Aorta (tissue), 5 donors: ENCODE measurements at regions not wholly inside any gene's neighbourhood (a gene's known extent, or its start where the extent isn't known, plus 50 kb on each side); places are given as distances from the start of the nearest gene placed in this dataset.

Source experiments
- ATAC-seq: fragments of 200-7000 bp; cut with Tn5 transposase; one replicate; pipeline ENCODE4 v1.9.1; 2022; ENCODE audit warnings: moderate library complexity; ENCODE audit not compliant: low FRiP score
- DNase-seq, 2 donors: peaks; one replicate each; pipeline ENCODE4 v3.0.0-alpha.2; 2020
- H3K27ac ChIP-seq, 2 donors: one replicate each; pipeline ENCODE4 v1.5.1; 2013; ENCODE audit warnings: low read length in 2 of 2, mild to moderate bottlenecking in 2 of 2, moderate library complexity in 2 of 2, control low read depth in 1 of 2, inconsistent platforms in 1 of 2, low read depth in 1 of 2
- H3K27me3 ChIP-seq, 2 donors: one replicate each; pipeline ENCODE4 v1.6.1; 2013; ENCODE audit warnings: control low read depth in 1 of 2, low read length in 1 of 2, mild to moderate bottlenecking in 1 of 2, moderate library complexity in 1 of 2; ENCODE audit not compliant: insufficient read depth in 2 of 2, control insufficient read depth in 1 of 2
- H3K36me3 ChIP-seq, 2 donors: one replicate each; pipeline ENCODE4 v1.6.1; 2013; ENCODE audit warnings: control low read depth in 1 of 2, low read length in 1 of 2, mild to moderate bottlenecking in 1 of 2; ENCODE audit not compliant: insufficient read depth in 2 of 2, control insufficient read depth in 1 of 2
- H3K4me1 ChIP-seq, 2 donors: one replicate each; pipeline ENCODE4 v1.6.1; 2013; ENCODE audit warnings: low read length in 2 of 2, control low read depth in 1 of 2, mild to moderate bottlenecking in 1 of 2, moderate library complexity in 1 of 2; ENCODE audit not compliant: insufficient read depth in 2 of 2, control insufficient read depth in 1 of 2
- H3K4me3 ChIP-seq, 2 donors: one replicate each; pipeline ENCODE4 v1.5.1; 2013; ENCODE audit warnings: low read length in 2 of 2, control low read depth in 1 of 2, mild to moderate bottlenecking in 1 of 2
- H3K9me3 ChIP-seq: one replicate; pipeline ENCODE4 v1.6.1; 2013; ENCODE audit warnings: mild to moderate bottlenecking, low read length; ENCODE audit not compliant: control insufficient read depth
- WGBS, 2 donors: extraction: QIAGEN DNeasy Blood & Tissue Kit; methylation state at CpG; one replicate each; pipeline ENCODE4 v1.1.7; 2013; 5-methylcytosine and 5-hydroxymethylcytosine counted together
- intact Hi-C, 2 donors: fragments of 100-400 bp; cut with DNase I; formaldehyde crosslinking; loops; one replicate each; pipeline versions ENCODE4 v1.14.2 to v1.15.0; 2022
- donor health status: healthy with polysubstance abuse.
- donor health status: Bipolar disorder and iron deficiency.
- donor health status: DM: no; HTN: no; CAD: no.
- donor health status: DM: no; HTN: no; CAD: no.
- donor health status: DM: yes; HTN: yes; CAD: no.

DNA sequence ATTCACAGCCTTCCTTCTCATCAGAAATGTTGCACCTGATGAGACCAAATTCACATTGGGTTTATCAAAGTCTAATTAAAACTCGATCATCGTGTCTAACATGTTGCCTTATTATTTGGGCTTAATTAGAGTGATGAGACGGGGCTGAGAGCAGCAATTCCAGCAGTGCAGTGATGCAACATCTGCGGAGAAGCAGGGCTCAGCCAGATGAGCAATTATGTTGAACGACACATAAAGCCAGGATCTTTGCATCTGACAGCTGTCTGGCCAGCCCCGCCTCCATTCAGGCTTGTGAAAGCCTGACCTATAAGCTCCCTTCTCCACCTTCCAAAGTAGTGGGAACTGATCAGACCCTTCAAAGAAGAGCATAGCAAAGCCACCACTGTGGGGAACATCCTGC lies 109.8 kb downstream of the C1orf94 start:
- no peak for ATAC-seq

DNA sequence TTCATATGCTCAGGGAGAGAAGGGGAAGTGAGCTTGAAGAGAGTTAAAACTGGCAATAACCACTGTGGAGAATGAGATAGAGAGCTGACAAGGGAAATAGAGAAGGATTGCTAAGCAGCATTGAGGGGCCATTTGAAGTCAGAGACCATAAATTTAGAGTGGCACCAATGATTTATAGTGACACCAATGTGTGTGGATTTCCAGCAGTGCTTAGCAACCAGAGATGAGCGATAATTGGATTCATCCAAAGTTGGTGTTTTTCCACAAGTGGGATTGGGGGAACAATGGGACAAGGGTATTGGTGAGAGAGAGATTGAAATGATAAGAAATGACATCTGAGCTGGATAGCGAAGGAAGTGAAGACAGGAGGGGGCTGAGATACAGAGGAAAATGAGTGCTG lies 114.1 kb downstream of the C1orf94 start:
- no peak for DNase-seq
- no peak overlapping the region for H3K4me3 ChIP-seq
- H3K9me3 ChIP-seq = no peaks in the 10 kb centered on the region
- no peaks in the 10 kb centered on the region for H3K36me3 ChIP-seq
- no peaks in the 10 kb centered on the region for H3K4me1 ChIP-seq
- H3K27me3 ChIP-seq = no peaks in the 10 kb centered on the region
- 73 to 76% methylated on average over 2 of the region's 2 CpGs for WGBS, 2 donors
- intact Hi-C loops = no loop called here
- ATAC-seq = no peak
- H3K27ac ChIP-seq = no peak overlapping the region

More for the DNA sequence above, 109.8 kb downstream of the C1orf94 start:
- no peak overlapping the region for H3K27ac ChIP-seq
- H3K36me3 ChIP-seq = no peaks in the 10 kb centered on the region
- no peaks in the 10 kb centered on the region for H3K27me3 ChIP-seq
- intact Hi-C loops = no loop called here
- 69 to 73% methylated on average over 6 of the region's 6 CpGs for WGBS, 2 donors
- no peaks in the 10 kb centered on the region for H3K4me1 ChIP-seq
- no peak for DNase-seq
- no peak overlapping the region for H3K4me3 ChIP-seq
- H3K9me3 ChIP-seq = no peaks in the 10 kb centered on the region

DNA sequence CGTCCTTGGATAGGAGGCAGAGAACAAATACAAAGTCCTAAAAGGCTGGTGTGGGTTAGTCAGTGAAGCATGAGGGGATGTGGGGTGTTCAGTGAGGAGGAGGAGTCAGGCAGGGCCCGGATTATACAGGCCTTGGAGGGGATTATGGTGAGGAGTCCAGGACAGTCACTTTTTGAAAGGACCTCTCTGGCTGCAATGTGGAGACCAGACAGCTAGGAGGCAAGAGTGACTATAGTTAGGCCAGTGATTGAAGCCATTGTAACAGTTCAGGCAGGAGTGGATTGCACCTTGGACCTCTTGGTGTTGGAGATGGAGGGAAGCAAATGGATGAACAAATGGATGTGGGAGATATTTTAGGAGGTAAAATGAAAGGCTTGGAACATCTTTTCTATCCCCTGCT lies 115.8 kb downstream of the C1orf94 start:
- Histone ChIP-seq H3K9me3 (no peaks in the 10 kb centered on the region), H3K4me1 (no peaks in the 10 kb centered on the region), H3K36me3 (no peaks in the 10 kb centered on the region), H3K27me3 (no peaks in the 10 kb centered on the region), H3K27ac (no peak overlapping the region), H3K4me3 (no peak overlapping the region)
- WGBS, 2 donors = 52% methylated on average over 2 of the region's 2 CpGs
- DNase-seq = no peak
- no peak for ATAC-seq
- intact Hi-C loops = no loop called here

DNA sequence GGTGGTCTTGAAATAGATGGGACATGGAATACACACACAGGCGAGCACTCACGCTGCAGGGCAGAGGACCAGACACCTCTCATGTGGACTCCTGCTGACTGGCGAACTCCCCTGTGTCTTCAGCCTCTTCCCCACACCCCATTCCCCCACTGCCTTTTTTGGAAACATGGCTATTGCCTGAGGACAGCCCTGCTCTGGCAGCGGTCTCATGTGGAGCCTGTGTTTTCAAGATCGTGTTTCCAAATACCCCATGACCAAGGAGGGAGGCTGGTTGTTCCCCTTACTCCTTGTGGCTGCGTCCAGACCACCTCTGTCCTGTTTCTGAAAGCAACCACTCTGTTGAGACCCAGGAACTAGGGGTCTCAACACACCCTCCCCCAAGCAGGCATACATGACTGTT lies 119.4 kb downstream of the C1orf94 start:
- H3K27ac ChIP-seq = no peak overlapping the region
- WGBS, 2 donors = 51 to 64% methylated on average over 6 of the region's 6 CpGs
- H3K9me3 ChIP-seq = no peaks in the 10 kb centered on the region
- no peak overlapping the region for H3K4me3 ChIP-seq
- H3K4me1 ChIP-seq = no peaks in the 10 kb centered on the region
- intact Hi-C loops = no loop called here
- DNase-seq (no peak), ATAC-seq (no peak)
- H3K36me3 ChIP-seq = no peaks in the 10 kb centered on the region
- H3K27me3 ChIP-seq = no peaks in the 10 kb centered on the region

DNA sequence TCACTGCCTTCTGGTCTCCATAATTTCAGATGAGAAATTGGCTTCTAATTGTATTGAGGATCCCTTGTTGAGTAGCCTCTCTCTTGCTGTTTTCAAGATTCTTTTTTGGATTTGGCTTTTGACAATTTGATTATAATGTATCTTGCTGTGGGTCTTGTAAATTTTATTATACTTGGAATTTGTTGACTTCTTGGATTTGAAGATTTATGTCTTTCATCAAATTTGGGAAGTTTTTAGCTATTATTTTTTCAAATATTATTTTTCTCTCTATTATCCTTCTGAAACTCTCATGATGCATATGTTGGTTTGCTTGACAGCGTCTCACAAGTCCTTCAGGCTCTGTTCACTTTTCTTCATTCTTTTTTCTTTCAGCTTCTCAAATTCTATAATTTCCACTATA lies 126.1 kb downstream of the C1orf94 start:
- Histone ChIP-seq H3K4me3 (no peak overlapping the region), H3K9me3 (peaks cover 4% of the 10 kb centered on the region), H3K36me3 (no peaks in the 10 kb centered on the region), H3K27ac (no peak overlapping the region), H3K27me3 (peaks cover 0 to 2% of the 10 kb centered on the region in 2 donors), H3K4me1 (no peaks in the 10 kb centered on the region)
- 89 to 96% methylated on average over 1 of the region's 1 CpG for WGBS, 2 donors
- ATAC-seq (no peak), DNase-seq (no peak)
- intact Hi-C loops = no loop called here

DNA sequence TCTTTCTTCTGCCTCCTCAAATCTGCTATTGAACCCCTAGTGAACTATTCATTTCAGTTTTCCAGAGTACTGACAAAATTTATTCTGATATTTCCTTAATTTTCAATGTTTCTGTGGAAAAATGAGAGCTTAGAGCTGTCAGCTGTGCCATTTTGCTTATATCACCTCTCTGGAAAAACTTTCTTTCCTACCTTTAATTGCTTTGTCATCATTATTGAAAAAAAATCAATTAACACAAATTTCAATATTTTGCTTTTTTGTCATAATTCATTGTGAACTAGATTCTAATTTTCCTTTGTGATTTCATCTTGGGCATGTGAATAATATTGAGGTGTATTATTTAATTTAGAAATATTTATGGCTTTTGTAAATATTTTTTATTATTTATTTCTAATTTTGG lies 126.5 kb downstream of the C1orf94 start:
- Histone ChIP-seq H3K27me3 (peaks cover 0 to 2% of the 10 kb centered on the region in 2 donors), H3K36me3 (no peaks in the 10 kb centered on the region), H3K27ac (no peak overlapping the region), H3K9me3 (peaks cover 4% of the 10 kb centered on the region), H3K4me1 (no peaks in the 10 kb centered on the region), H3K4me3 (no peak overlapping the region)
- ATAC-seq (no peak), DNase-seq (no peak)
- intact Hi-C loops = no loop called here

DNA sequence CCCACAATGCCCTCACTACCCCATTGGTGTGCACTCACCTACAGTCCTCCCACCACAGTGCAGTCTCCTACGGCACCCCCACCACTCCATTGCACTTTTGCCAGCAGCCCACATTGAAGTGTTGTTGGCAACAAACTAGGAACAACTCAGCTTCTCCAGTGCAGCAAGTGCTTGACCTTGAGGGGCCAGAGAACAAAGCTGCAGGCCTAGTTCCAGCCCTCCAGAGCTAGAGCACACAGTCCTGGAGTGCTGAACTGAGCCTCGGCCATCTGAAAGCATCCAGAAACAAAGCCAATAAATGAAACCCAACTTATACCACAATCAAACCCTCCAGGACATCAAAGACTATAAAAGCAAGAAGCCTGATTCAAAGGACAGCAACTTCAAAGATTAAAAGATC lies 129.9 kb downstream of the C1orf94 start:
- Histone ChIP-seq H3K36me3 (no peaks in the 10 kb centered on the region), H3K27me3 (peaks cover 0 to 2% of the 10 kb centered on the region in 2 donors), H3K27ac (no peak overlapping the region), H3K4me3 (no peak overlapping the region), H3K4me1 (no peaks in the 10 kb centered on the region), H3K9me3 (peaks cover 4% of the 10 kb centered on the region)
- intact Hi-C loops = no loop called here
- 58 to 68% methylated on average over 2 of the region's 2 CpGs for WGBS, 2 donors
- ATAC-seq (no peak), DNase-seq (no peak)

DNA sequence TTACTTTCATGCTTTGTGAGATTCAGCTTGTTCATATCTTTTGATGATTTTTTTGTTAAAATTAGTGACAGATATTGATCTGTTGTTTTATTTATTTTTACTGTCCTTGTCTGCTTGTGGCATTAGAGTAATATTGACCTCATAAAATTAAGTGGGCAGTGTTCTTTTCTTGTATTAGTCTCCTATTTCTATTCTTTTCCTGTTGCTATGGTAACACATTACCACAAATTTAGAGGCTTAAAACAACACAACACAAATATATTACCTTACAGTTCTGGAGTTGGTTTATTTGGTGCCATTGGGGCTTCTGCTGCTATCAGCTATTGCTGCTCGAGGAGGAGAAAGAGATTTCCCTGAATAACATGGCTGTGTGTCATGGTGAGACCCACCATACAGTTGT lies 135.7 kb downstream of the C1orf94 start:
- WGBS, 2 donors = 33 to 40% methylated on average over 1 of the region's 1 CpG
- intact Hi-C loops = no loop called here
- Histone ChIP-seq H3K4me3 (no peak overlapping the region), H3K9me3 (peaks cover 5% of the 10 kb centered on the region), H3K27ac (no peak overlapping the region), H3K4me1 (no peaks in the 10 kb centered on the region), H3K36me3 (no peaks in the 10 kb centered on the region), H3K27me3 (no peaks in the 10 kb centered on the region)
- DNase-seq (no peak), ATAC-seq (no peak)

DNA sequence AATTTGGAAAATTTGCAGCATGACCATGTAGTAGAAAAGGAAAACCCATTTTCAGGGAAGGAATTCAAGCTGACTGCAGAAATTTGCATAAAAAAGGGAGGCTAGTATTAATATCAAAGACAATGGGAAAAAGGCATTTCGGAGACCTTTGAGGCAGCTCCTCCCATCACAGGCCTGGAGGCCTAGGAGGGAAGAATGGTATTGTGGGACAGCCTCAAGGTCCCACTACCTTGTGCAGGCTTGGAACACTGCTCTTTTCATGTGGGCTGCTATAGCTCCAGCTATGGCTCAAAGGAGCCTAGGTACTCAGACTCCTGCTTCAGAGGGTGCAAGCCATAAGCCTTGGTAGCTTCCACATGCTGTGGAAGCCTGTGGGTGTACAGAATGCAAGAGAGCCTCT lies 139.3 kb downstream of the C1orf94 start:
- no peaks in the 10 kb centered on the region for H3K27me3 ChIP-seq
- DNase-seq (no peak), ATAC-seq (no peak)
- WGBS, 2 donors = 62 to 73% methylated on average over 1 of the region's 1 CpG
- intact Hi-C loops = no loop called here
- H3K4me1 ChIP-seq = no peaks in the 10 kb centered on the region
- no peaks in the 10 kb centered on the region for H3K36me3 ChIP-seq
- H3K27ac ChIP-seq = no peak overlapping the region
- no peak overlapping the region for H3K4me3 ChIP-seq
- peaks cover 5% of the 10 kb centered on the region for H3K9me3 ChIP-seq
